Neural progenitor cell (in vitro differentiated cells): ENCODE measurements at regions not wholly inside any gene's neighbourhood (a gene's known extent, or its start where the extent isn't known, plus 50 kb on each side); places are given as distances from the start of the nearest gene placed in this dataset.

ENCODE experiments used
- DNase-seq: peaks from one replicate; pipeline ENCODE4 v3.0.0-alpha.2; 2016; ENCODE audit warnings: low spot score
- H2AFZ ChIP-seq: fragments of 200-600 bp; sonication (generic); replicated peaks from 2 replicates; pipeline ENCODE4 v1.6.1; 2016; ENCODE audit warnings: antibody characterized with exemption
- H3F3A ChIP-seq: fragments of 200-600 bp; sonication (generic); 2 replicates; pipeline ENCODE4 v1.6.1; 2016; ENCODE audit warnings: antibody characterized with exemption, low read depth
- H3K27ac ChIP-seq: fragments of 200-600 bp; sonication (generic); 2 replicates; pipeline ENCODE4 v1.5.1; 2016; ENCODE audit warnings: mild to moderate bottlenecking
- H3K27me3 ChIP-seq: fragments of 200-600 bp; sonication (generic); 2 replicates; pipeline ENCODE4 v1.6.1; 2016; ENCODE audit warnings: mild to moderate bottlenecking, moderate library complexity
- H3K36me3 ChIP-seq: fragments of 200-600 bp; sonication (generic); 2 replicates; pipeline ENCODE4 v1.5.1; 2016
- H3K4me1 ChIP-seq: fragments of 200-600 bp; sonication (generic); 2 replicates; pipeline ENCODE4 v1.6.1; 2016; ENCODE audit warnings: mixed run types
- H3K4me2 ChIP-seq: fragments of 200-600 bp; sonication (generic); 2 replicates; pipeline ENCODE4 v1.6.1; 2016
- H3K4me3 ChIP-seq: fragments of 200-600 bp; sonication (generic); 2 replicates; pipeline ENCODE4 v1.5.1; 2016
- H3K79me2 ChIP-seq: fragments of 200-600 bp; sonication (generic); 2 replicates; pipeline ENCODE4 v1.6.1; 2016; ENCODE audit warnings: low read depth
- H3K9ac ChIP-seq: fragments of 200-600 bp; sonication (generic); 2 replicates; pipeline ENCODE4 v1.6.1; 2016
- H3K9me3 ChIP-seq: fragments of 200-600 bp; sonication (generic); 2 replicates; pipeline ENCODE4 v1.5.1; 2016; ENCODE audit warnings: low read depth
- H4K20me1 ChIP-seq: fragments of 200-600 bp; sonication (generic); 2 replicates; pipeline ENCODE4 v1.6.1; 2016; ENCODE audit warnings: low read depth
- H3K27ac Mint-ChIP-seq: 3 replicates; pipeline ENCODE4 v1.8.0; 2021; ENCODE audit warnings: mixed read lengths
- H3K27me3 Mint-ChIP-seq: 2 replicates; pipeline ENCODE4 v1.8.0; 2022; ENCODE audit warnings: low read depth, mild to moderate bottlenecking, inconsistent platforms, moderate library complexity, mixed read lengths; ENCODE audit not compliant: insufficient read depth
- H3K36me3 Mint-ChIP-seq: 3 replicates; pipeline ENCODE4 v1.8.0; 2021; ENCODE audit warnings: mixed read lengths
- H3K4me1 Mint-ChIP-seq: 3 replicates; pipeline ENCODE4 v1.8.0; 2021; ENCODE audit warnings: mixed read lengths
- H3K4me3 Mint-ChIP-seq: 3 replicates; pipeline ENCODE4 v1.8.0; 2021; ENCODE audit warnings: mild to moderate bottlenecking, moderate library complexity, mixed read lengths
- H3K9me3 Mint-ChIP-seq: 3 replicates; pipeline ENCODE4 v1.8.0; 2020; ENCODE audit warnings: mixed read lengths
- EZH2 ChIP-seq: fragments of 200-600 bp; sonication (generic); IDR thresholded peaks from 2 replicates; pipeline ENCODE4 v1.6.1; 2017; ENCODE audit warnings: antibody characterized with exemption, mild to moderate bottlenecking, moderate library complexity
- EZH2phosphoT487 ChIP-seq: fragments of 200-600 bp; sonication (generic); IDR thresholded peaks from 2 replicates; pipeline ENCODE4 v1.6.1; 2017; ENCODE audit warnings: antibody characterized with exemption
- TF ChIP-seq, protein P1 (sequence below): fragments of 200-600 bp; sonication (generic); IDR thresholded peaks from 2 replicates; pipeline ENCODE4 v1.5.1; 2017; ENCODE audit warnings: antibody characterized with exemption, mild to moderate bottlenecking

DNA sequence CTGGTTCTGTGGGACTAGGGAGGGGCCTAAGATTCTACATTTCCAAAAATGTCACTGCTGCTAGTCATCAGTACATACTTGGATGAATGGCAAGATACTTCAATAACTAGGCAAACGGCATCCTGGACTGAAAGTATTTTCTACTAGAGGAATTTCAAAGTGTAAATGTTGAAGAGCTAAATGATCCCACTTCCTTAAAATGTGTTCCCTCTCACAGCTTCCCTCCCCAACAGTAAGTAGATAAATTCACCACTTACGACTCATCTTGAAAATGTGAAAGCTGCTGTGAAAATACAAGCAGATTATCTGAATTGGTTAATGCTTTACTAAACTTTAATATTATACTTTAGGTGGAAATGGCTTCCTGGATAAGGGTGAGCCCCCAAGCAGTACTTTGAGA lies 1571.5 kb upstream of the WWC1 start:
- Histone ChIP-seq H3F3A (no peaks in the 10 kb centered on the region), H3K4me3 (no peak overlapping the region), H3K9me3 (no peaks in the 10 kb centered on the region), H3K4me2 (no peak overlapping the region), H3K36me3 (no peaks in the 10 kb centered on the region), H3K4me1 (peaks cover 8% of the 10 kb centered on the region), H2AFZ (no peak overlapping the region), H4K20me1 (no peaks in the 10 kb centered on the region), H3K27ac (no peak overlapping the region), H3K79me2 (no peaks in the 10 kb centered on the region), H3K9ac (no peak overlapping the region), H3K27me3 (no peaks in the 10 kb centered on the region)
- DNase-seq = no peak
- Mint-ChIP-seq H3K27me3 (peaks cover 2% of the 10 kb centered on the region), H3K4me1 (peaks cover 8% of the 10 kb centered on the region), H3K9me3 (peaks cover 4% of the 10 kb centered on the region), H3K36me3 (no peaks in the 10 kb centered on the region), H3K27ac (no peak overlapping the region), H3K4me3 (no peak overlapping the region)
- no peak for TF ChIP-seq EZH2phosphoT487

DNA sequence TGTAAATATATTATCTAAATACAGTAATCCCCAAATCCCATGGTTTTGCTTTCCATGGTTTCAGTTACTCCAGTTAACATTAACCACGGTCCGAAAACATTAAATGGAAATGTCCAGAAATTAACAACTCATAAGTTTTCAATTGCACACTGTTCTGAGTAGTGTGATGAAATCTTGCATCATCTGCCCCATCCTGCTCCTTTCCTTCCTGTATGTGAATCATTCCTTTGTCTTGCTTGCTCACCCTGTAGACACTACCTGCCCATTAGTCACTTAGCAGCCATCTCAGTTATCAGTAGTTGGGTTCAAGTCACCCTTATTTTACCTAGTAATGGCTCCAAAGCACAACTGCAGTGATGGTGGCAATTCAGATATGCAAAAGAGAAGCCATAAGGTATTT lies 1568.5 kb upstream of the WWC1 start:
- Histone ChIP-seq H3K4me3 (no peak overlapping the region), H3K9ac (no peak overlapping the region), H3K4me2 (no peak overlapping the region), H3K79me2 (no peaks in the 10 kb centered on the region), H3K9me3 (no peaks in the 10 kb centered on the region), H3K27me3 (no peaks in the 10 kb centered on the region), H3K27ac (no peak overlapping the region), H4K20me1 (no peaks in the 10 kb centered on the region), H2AFZ (no peak overlapping the region), H3K4me1 (peaks cover 3% of the 10 kb centered on the region), H3F3A (no peaks in the 10 kb centered on the region), H3K36me3 (no peaks in the 10 kb centered on the region)
- H3K36me3 Mint-ChIP-seq = no peaks in the 10 kb centered on the region
- H3K4me1 Mint-ChIP-seq = peaks cover 2% of the 10 kb centered on the region
- no peak for TF ChIP-seq EZH2
- TF ChIP-seq, protein P1, sequence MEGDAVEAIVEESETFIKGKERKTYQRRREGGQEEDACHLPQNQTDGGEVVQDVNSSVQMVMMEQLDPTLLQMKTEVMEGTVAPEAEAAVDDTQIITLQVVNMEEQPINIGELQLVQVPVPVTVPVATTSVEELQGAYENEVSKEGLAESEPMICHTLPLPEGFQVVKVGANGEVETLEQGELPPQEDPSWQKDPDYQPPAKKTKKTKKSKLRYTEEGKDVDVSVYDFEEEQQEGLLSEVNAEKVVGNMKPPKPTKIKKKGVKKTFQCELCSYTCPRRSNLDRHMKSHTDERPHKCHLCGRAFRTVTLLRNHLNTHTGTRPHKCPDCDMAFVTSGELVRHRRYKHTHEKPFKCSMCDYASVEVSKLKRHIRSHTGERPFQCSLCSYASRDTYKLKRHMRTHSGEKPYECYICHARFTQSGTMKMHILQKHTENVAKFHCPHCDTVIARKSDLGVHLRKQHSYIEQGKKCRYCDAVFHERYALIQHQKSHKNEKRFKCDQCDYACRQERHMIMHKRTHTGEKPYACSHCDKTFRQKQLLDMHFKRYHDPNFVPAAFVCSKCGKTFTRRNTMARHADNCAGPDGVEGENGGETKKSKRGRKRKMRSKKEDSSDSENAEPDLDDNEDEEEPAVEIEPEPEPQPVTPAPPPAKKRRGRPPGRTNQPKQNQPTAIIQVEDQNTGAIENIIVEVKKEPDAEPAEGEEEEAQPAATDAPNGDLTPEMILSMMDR = no peak
- TF ChIP-seq EZH2phosphoT487 = no peak
- DNase-seq = no peak
- H3K27ac Mint-ChIP-seq = no peak overlapping the region
- no peak overlapping the region for H3K4me3 Mint-ChIP-seq
- no peaks in the 10 kb centered on the region for H3K27me3 Mint-ChIP-seq
- H3K9me3 Mint-ChIP-seq = no peaks in the 10 kb centered on the region

- no peaks in the 10 kb centered on the region for H3K9me3 Mint-ChIP-seq
Measured at GRCh38 chr5:166724284-166724683, 1567.2 kb upstream of the WWC1 start.

GRCh38 chr5:166725593-166725992 lies 1565.9 kb upstream of the WWC1 start:
- Mint-ChIP-seq H3K27ac (no peak overlapping the region), H3K36me3 (no peaks in the 10 kb centered on the region), H3K4me1 (peaks cover 3% of the 10 kb centered on the region), H3K9me3 (no peaks in the 10 kb centered on the region), H3K4me3 (no peak overlapping the region), H3K27me3 (no peaks in the 10 kb centered on the region)
- H3K36me3 ChIP-seq = no peaks in the 10 kb centered on the region
- no peaks in the 10 kb centered on the region for H4K20me1 ChIP-seq
- no peak for DNase-seq
- H3K27ac ChIP-seq = no peak overlapping the region
- no peaks in the 10 kb centered on the region for H3K27me3 ChIP-seq
- TF ChIP-seq, protein P1 = no peak
- no peak for TF ChIP-seq EZH2phosphoT487
- no peak for TF ChIP-seq EZH2
- no peaks in the 10 kb centered on the region for H3K79me2 ChIP-seq
- peaks cover 3% of the 10 kb centered on the region for H3K4me1 ChIP-seq
- no peak overlapping the region for H3K9ac ChIP-seq
- no peak overlapping the region for H2AFZ ChIP-seq
- no peaks in the 10 kb centered on the region for H3F3A ChIP-seq
- no peak overlapping the region for H3K4me3 ChIP-seq
- H3K9me3 ChIP-seq = no peaks in the 10 kb centered on the region
- no peak overlapping the region for H3K4me2 ChIP-seq

More at GRCh38 chr5:166724284-166724683, 1567.2 kb upstream of the WWC1 start:
- H3K27me3 Mint-ChIP-seq = no peaks in the 10 kb centered on the region
- H3K4me3 Mint-ChIP-seq = no peak overlapping the region
- no peak overlapping the region for H2AFZ ChIP-seq
- no peak for DNase-seq
- H3K9ac ChIP-seq = no peak overlapping the region
- H3K27me3 ChIP-seq = no peaks in the 10 kb centered on the region
- H3K4me2 ChIP-seq = no peak overlapping the region
- H3K27ac ChIP-seq = no peak overlapping the region
- peaks cover 3% of the 10 kb centered on the region for H3K4me1 ChIP-seq
- no peaks in the 10 kb centered on the region for H3K36me3 ChIP-seq
- no peaks in the 10 kb centered on the region for H3K79me2 ChIP-seq
- H3K27ac Mint-ChIP-seq = no peak overlapping the region
- H3K4me1 Mint-ChIP-seq = peaks cover 3% of the 10 kb centered on the region
- H4K20me1 ChIP-seq = no peaks in the 10 kb centered on the region
- no peaks in the 10 kb centered on the region for H3K9me3 ChIP-seq
- H3K36me3 Mint-ChIP-seq = no peaks in the 10 kb centered on the region
- no peak overlapping the region for H3K4me3 ChIP-seq
- TF ChIP-seq EZH2phosphoT487 = no peak
- TF ChIP-seq EZH2 = no peak
- H3F3A ChIP-seq = no peaks in the 10 kb centered on the region
